UCSD-AML1 (cell line): ENCODE measurements at regions not wholly inside any gene's neighbourhood (a gene's known extent, or its start where the extent isn't known, plus 50 kb on each side); places are given as distances from the start of the nearest gene placed in this dataset.

Experiments
- DNase-seq: peaks from one replicate; lab custom pipeline; 2025; ENCODE audit not compliant: unreplicated experiment; lab: John Stamatoyannopoulos, UW

DNA sequence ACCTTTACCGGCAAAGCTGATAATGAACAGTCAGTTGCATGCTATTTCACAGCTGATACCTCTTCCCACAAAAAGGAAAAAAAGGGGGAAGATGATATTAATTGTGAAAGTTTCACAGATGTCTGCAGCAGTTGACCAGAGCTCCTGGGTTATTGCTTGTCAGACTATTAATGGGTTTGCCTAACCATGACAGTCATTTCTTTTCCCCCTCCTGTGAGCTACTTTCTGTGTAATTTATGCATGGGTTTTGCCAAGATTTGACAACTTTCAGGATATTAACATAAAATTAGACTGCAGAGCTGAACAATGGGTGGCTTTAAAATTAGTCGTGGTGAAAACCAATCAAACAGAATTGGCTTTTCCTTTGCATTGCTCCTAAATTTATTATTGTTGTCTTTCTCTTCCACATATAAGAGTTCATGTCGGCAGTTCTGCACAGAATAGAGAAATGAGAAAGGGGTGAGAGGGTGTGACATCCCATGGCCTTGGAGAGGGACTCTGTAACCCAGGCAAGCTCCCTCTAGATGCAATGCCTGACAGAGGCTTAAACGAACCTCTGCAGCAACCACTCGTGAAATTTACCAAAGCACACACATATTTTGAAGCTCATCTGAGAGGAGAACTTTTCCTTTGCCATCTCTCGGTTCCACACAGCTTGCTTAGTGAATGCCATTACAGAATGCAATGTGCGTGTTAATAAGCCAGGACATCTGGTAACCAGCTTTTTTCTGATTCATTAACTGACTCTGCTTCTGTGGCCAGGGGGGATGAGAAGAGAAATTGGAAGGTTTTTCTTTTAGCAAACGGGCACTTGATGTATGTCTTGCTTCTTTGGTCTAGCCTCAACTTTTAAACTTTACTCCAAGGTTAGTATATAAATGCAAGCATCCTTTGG is 82.2 kb upstream of the ITGA4 start:
- no peak for DNase-seq

DNA sequence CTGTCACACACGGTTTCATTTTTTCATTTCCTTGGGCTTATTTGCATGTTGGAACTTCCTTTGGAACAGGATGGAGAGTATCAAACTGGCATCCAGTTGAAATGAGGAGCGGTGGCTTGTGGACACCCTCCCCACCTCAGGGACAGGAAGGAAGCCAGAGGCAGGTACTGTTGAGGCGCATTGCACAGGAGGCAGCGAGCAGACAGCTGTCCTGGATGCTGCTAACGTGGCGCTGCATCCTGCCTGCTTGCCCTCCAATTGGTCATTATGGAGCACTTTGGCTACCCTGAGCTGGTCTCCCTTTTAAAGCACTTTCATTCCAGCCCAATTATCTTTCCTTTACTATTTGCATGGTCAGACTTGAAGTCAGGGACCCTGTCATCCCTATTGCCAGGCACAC is 80.7 kb upstream of the ITGA4 start:
- peak; percentile 5 for DNase-seq

DNA sequence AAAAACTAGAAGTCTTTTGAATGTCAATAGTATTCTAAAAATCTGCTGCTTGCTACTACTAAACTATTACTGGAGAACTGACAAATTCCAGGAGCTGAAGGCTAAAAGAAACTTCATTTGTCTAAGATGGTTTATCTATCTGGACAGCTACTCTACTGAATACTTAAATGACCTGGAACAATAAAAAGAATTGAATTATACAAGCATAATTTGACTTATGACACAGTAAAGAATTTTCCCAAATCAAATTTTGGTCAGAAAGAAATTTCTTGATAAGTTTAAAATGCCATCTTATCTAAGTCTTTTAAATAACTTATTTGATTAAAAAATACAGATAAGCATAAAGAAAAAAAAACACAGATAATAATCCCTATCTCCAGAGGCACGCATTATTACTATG is 80.2 kb upstream of the ITGA4 start:
- no peak for DNase-seq

DNA sequence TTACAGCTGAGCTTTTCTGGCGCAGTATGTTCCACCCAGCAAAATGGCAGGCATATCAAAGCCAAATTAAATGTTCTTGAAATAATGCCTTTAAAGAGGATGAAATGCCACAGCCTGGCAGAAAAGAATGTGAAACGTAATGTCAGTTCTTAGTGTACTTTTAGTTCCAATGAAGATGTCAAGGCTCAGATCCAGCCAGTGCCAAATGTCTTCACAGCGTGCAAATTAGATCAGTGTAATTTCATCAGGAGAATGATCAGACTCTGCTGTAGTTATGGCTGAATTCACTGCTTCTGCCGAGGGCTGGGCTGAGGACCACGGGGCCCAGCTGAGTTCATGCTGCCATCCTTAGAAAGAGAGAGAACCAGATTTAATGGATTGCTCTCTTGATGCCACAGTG is 78.7 kb upstream of the ITGA4 start:
- no peak for DNase-seq

DNA sequence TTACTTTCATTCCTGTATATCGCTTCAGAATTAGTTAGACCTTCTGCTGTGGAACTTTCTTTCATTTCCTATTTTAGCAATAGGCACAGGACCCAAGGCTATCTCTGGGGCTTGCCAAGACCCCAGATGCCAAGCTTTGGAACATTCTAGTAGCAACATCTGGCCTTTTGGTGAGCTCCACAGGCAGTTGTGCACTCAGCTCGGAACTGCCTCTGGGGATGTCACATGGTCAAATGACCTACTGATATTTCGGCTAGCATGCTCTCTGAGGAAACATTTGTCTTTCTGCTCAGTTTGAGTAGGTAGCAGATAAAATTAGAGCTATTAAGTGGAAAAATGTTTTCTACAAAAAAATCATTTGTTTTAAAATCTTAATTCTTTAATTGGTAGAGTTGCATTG is 76.6 kb upstream of the ITGA4 start:
- no peak for DNase-seq

DNA sequence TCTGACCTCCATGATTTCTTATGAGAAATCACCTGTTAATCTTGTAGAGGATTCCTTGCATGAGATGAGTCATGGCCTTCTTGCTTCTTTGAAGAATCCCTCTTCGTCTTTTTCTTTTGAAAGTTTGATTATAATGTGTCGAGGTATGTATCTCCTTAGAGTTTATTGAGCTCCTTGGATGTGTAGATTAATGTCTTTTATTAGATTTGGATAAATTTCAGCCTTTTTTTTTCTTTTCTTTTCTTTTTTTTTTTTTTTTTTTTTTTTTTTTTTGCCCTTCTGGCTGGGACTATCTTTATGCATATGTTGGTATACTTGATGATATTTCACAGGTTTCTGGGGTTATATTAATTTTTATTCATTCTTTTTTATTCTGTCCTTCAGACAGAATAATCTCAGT is 72.3 kb upstream of the ITGA4 start:
- no peak for DNase-seq

DNA sequence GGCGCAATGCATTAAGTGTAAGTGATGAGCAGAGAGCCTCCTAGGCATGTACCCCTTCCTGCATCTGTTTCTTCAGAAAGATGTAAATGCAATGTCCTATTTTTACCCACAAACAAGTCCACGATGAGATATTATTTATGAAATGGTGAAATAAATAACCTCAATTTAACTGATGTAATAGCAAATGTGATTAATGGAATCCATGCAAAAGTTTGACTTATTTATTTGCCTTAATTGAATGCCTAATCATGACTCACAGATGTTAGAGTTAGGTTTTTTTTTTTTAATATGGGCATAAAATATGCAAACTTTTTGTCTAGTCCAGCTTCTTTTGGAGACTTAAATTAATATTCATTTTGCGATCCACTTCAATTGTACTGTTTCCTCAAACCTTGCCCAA is 67.7 kb upstream of the ITGA4 start:
- no peak for DNase-seq

DNA sequence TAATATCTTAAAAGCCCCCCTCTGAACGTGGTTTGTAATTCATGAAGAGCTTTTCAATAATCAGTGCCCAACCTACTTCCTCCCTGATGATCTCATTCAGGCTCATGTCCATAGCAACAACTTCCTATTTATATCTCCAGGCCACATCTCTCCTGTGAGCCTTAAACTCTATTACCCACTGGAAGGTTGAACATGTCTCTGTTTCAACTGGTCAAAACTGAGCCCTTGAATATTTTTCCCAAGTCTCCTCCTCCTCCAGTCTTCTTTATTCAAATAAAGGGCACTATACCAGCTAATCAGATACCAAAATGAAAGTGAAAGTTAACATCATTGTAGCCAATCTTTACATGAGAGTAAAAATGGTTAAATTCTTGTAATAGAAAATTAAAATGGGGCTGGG is 63.7 kb upstream of the ITGA4 start:
- DNase-seq, result no peak

DNA sequence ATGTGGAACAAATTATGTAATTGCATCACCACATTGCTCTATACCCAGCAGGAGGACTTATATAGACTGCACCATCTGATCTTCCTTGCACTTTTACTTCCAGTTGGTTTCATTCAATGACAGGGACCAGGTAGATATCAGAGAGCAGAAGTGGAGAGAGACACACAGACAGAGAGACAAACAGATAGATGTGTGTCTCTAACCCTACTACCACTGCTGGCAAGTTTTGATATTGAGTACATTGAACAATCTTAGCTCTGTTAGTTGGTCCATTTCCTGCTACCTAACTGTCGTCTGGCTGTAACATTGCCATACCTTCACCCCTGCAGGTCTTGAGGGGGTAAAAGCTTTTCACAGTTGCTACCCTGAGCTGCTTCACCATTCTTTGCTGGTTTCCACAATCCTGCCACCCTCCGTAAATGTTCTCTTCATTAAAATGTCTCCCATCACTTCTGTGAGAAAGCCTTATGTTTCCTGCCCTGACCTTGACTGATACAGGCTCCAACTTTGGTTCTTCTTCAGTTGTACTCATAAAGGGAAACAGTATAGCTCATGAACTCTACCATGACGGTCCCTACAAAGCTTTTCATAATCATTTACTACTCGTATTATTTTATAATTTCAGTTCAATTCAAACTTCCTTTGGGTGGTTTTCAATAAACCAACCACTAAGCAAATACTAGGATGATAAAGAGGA is 62.3 kb upstream of the ITGA4 start:
- DNase-seq, result peak; percentile 9

DNA sequence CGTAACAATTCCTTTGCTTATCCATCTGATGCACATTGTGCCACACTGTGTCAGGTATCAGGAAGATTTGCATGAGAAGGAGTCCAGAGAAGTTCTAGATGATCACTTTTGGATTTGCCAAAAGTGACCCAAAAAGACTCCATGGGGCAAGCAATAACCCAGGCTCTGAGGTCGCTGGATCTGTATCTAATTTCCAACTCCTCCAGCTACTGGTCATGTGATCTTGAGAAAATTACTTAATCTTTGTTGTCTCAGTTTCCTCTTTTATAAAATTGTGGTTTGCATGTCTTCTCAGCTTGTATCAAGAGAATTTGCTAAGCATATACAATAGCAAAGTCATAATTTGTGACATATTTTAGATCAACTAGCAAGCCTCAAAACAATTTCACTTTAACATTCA is 61.3 kb upstream of the ITGA4 start:
- DNase-seq, result no peak

DNA sequence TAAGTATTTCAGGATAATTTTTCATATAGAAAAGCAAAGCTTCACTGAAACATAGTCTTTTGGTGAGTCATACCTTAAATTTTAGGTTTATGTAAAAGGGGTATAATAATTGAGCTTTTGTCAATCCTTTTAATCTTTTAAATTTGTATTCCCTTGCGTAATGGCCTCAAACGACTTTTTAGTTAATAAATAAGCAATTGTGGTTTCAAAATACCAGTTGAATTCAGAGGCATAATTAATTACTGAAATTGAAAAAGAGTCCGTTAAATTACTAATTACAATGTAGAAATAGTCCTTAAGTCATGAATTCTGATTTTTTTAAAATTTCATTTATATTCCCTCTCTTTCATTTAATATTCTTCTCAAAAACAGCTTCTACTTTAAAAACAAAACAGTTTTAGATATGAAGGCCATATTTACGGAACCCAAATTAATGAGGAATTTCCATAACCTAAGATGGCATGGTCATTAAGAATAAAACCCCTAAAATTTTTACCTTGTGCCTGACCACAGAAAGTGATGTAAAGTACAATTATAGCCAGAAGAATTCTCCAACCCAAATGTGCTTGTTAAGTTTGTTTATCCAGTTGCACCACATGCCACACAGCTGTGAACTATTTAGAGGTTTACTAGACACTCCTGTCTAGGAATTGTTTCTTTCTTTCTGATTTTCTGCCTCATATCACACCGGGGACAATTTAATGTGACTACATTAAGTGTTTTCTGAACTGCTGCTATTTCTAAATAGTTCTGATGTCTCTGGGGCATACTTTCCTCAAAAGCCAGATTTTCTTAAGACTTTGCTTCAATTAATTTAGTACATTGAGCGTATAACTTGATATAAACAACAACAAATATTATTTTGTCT is 60.7 kb upstream of the ITGA4 start:
- no peak for DNase-seq

DNA sequence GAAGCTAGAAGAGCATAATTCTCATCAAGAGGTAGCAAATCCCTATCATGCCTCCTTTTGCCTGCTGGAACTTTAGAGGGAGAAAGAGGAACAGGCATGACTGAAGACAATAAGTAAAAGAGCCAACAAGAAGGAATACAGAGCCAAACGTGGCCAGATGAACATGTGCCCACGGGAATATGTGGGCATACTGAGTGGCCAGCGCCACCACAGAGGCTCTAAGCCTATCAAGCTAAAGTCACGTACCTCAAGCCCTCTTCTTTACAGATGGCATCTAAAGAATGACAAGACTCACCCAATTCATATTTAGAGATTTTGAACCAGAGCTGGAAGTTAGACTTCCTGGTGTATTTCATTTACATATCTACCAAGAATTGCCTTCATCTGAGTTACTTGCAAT is 59.9 kb upstream of the ITGA4 start:
- no peak for DNase-seq

DNA sequence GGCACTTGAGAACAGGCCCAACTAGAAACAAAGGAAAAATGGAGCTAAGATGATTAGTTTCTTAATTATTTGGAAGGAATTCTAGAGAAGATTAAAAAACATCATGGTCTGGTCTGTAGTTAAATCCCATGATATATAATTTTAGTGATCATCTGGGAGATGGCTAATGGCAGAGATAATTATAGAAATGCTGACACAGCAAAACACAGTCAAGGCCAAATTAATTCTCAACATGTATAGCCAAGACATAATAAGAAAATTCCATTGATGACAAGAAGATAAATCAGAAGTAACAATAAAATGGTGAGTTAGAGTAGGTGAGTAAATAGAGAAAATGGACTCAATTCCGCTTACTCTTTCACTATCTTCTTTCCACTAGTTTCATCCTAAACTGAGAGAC is 59.2 kb upstream of the ITGA4 start:
- no peak for DNase-seq

DNA sequence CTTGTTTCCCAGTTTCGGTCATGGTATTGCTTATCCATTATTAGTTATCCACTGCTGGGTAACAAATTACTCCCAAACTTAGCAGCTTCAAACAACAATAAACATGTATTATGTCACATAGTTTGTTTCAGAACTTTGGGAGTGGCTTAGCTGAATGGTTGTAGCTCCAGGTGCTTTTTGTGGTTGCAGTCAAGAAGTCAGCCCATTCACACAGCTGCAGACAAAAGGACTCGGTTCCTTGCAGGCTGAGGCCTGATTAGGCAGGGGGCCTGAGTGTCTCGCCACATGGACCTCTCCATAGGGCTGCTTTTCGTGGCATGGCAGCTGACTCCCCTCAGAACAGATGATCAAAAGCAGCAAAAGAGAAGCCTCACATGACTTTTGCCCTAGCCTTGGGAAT is 58.2 kb upstream of the ITGA4 start:
- DNase-seq, result peak; percentile 9

DNA sequence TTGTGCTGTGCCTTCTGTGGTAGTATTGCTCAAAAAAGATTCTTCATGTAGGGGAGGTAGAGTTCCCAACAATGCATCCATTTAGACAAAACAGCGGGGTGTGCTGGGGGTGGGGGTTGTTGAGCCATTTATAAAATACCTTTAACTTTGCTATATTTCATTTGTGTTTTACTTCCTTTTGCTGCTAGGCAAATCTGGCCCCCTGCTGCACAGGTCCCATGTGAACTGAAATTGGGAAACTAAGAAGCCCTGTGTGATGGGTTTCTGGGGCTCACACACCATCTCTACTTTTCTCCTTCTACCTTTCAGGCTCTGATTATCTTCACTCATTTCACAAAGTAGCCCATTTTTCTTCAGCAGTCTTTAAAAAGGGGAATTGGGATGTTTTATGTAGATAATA is 52.7 kb upstream of the ITGA4 start:
- DNase-seq, result no peak

DNA sequence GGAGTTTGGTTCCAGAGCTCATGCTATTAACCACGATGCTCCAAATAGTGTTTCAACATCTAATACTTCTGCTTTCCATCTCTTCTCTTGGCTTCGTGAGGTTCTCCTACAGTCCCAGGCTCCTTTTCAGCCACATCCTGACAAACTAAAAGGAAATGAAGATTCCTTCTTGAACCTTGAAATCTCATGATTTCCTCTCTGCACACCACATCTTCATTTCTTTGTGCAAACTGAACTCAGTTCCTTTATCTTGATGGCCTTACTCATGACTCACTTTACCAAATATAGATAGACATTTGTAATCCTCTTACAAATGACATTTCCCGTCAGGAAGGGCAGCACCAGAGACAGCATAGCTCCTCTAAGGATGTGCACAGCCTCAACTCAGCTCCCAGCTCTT is 50.0 kb upstream of the ITGA4 start:
- peak; percentile 8 for DNase-seq
